Smooth muscle cell (in vitro differentiated cells): ENCODE measurements at regions not wholly inside any gene's neighbourhood (a gene's known extent, or its start where the extent isn't known, plus 50 kb on each side); places are given as distances from the start of the nearest gene placed in this dataset.

Source experiments
- DNase-seq: peaks from one replicate; lab custom pipeline; 2025; ENCODE audit not compliant: unreplicated experiment; lab: John Stamatoyannopoulos, UW
- H2AFZ ChIP-seq: fragments of 200-600 bp; sonication (generic); 2 replicates; pipeline ENCODE4 v1.6.0; 2016; ENCODE audit warnings: antibody characterized with exemption, low read depth, mild to moderate bottlenecking
- H3F3A ChIP-seq: fragments of 200-600 bp; sonication (generic); 2 replicates; pipeline ENCODE4 v1.6.0; 2017; ENCODE audit warnings: antibody characterized with exemption, low read depth
- H3K27ac ChIP-seq: fragments of 200-600 bp; sonication (generic); 2 replicates; pipeline ENCODE4 v1.5.1; 2016; ENCODE audit warnings: low read depth, mild to moderate bottlenecking
- H3K27me3 ChIP-seq: fragments of 200-600 bp; sonication (generic); 2 replicates; pipeline ENCODE4 v1.6.1; 2016; ENCODE audit warnings: low read depth, mild to moderate bottlenecking
- H3K36me3 ChIP-seq: fragments of 200-600 bp; sonication (generic); 2 replicates; pipeline ENCODE4 v1.5.1; 2016; ENCODE audit warnings: low read depth
- H3K4me1 ChIP-seq: fragments of 200-600 bp; sonication (generic); 2 replicates; pipeline ENCODE4 v1.5.1; 2016; ENCODE audit warnings: low read depth
- H3K4me2 ChIP-seq: fragments of 200-600 bp; sonication (generic); 2 replicates; pipeline ENCODE4 v1.6.0; 2016; ENCODE audit warnings: mild to moderate bottlenecking
- H3K4me3 ChIP-seq: fragments of 200-600 bp; sonication (generic); 2 replicates; pipeline ENCODE4 v1.5.1; 2016; ENCODE audit warnings: mild to moderate bottlenecking
- H3K79me2 ChIP-seq: fragments of 200-600 bp; sonication (generic); 2 replicates; pipeline ENCODE4 v1.6.0; 2016; ENCODE audit warnings: low read depth, mild to moderate bottlenecking
- H3K9ac ChIP-seq: fragments of 200-600 bp; sonication (generic); 2 replicates; pipeline ENCODE4 v1.6.0; 2016; ENCODE audit warnings: low read depth
- H3K9me3 ChIP-seq: fragments of 200-600 bp; sonication (generic); replicated peaks from 2 replicates; pipeline ENCODE4 v1.5.1; 2016; ENCODE audit warnings: low read depth
- H4K20me1 ChIP-seq: fragments of 200-600 bp; sonication (generic); 2 replicates; pipeline ENCODE4 v1.6.0; 2016; ENCODE audit warnings: low read depth
- WGBS: methylation state at CpG from one replicate; pipeline ENCODE4 v1.1.7; 2016; ENCODE audit warnings: low lambda C conversion rate; 5-methylcytosine and 5-hydroxymethylcytosine counted together
- TF ChIP-seq, protein P1 (sequence below): fragments of 200-600 bp; sonication (generic); IDR thresholded peaks from 2 replicates; pipeline ENCODE4 v1.5.1; 2017; ENCODE audit warnings: borderline replicate concordance, mild to moderate bottlenecking, antibody characterized with exemption; ENCODE audit not compliant: insufficient read depth, poor library complexity, severe bottlenecking

DNA sequence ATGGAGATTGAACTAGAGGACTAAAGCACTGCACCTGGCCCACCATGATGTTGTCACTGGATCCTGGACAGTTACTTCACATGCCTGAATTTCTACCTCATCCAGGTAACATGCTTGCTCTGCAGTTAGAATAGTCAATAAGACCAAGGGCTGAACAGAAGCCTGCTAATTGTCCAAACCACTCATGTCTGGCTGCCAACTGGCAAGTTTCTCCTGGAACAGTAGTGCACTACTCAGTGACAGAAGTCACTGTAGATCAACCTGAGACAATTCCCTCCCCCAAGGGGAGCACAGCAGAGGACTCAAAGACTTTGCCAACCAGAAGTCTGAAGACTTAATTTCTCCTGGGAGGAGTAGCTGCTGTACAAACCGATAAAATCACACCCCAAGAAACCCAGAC is 454.6 kb upstream of the MARCKS start:
- Histone ChIP-seq H3K4me3 (no peak overlapping the region), H3K4me1 (no peaks in the 10 kb centered on the region), H3K27me3 (no peaks in the 10 kb centered on the region), H3K4me2 (no peak overlapping the region), H3K27ac (no peak overlapping the region), H4K20me1 (no peaks in the 10 kb centered on the region), H3K79me2 (no peaks in the 10 kb centered on the region), H2AFZ (no peak overlapping the region), H3K36me3 (no peaks in the 10 kb centered on the region), H3K9ac (no peak overlapping the region), H3K9me3 (no peaks in the 10 kb centered on the region), H3F3A (no peaks in the 10 kb centered on the region)
- 93% methylated on average over 1 of the region's 1 CpG for WGBS
- TF ChIP-seq, protein P1, sequence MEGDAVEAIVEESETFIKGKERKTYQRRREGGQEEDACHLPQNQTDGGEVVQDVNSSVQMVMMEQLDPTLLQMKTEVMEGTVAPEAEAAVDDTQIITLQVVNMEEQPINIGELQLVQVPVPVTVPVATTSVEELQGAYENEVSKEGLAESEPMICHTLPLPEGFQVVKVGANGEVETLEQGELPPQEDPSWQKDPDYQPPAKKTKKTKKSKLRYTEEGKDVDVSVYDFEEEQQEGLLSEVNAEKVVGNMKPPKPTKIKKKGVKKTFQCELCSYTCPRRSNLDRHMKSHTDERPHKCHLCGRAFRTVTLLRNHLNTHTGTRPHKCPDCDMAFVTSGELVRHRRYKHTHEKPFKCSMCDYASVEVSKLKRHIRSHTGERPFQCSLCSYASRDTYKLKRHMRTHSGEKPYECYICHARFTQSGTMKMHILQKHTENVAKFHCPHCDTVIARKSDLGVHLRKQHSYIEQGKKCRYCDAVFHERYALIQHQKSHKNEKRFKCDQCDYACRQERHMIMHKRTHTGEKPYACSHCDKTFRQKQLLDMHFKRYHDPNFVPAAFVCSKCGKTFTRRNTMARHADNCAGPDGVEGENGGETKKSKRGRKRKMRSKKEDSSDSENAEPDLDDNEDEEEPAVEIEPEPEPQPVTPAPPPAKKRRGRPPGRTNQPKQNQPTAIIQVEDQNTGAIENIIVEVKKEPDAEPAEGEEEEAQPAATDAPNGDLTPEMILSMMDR, result no peak
- DNase-seq, result no peak

- TF ChIP-seq, protein P1, result no peak
- Histone ChIP-seq H3F3A (no peaks in the 10 kb centered on the region), H3K27ac (no peak overlapping the region), H3K4me1 (no peaks in the 10 kb centered on the region), H3K4me3 (no peak overlapping the region), H3K27me3 (no peaks in the 10 kb centered on the region), H3K79me2 (no peaks in the 10 kb centered on the region), H4K20me1 (no peaks in the 10 kb centered on the region), H3K9me3 (no peaks in the 10 kb centered on the region), H3K36me3 (no peaks in the 10 kb centered on the region), H2AFZ (no peak overlapping the region), H3K9ac (no peak overlapping the region), H3K4me2 (no peak overlapping the region)
- DNase-seq, result no peak
- 81% methylated on average over 6 of the region's 6 CpGs for WGBS
Measured at GRCh38 chr6:113403966-113404595, 453.1 kb upstream of the MARCKS start.

- H3K9ac ChIP-seq, result no peak overlapping the region
- no peaks in the 10 kb centered on the region for H3K36me3 ChIP-seq
- no peak overlapping the region for H3K4me3 ChIP-seq
- no peaks in the 10 kb centered on the region for H3F3A ChIP-seq
- no peaks in the 10 kb centered on the region for H3K27me3 ChIP-seq
- H4K20me1 ChIP-seq, result no peaks in the 10 kb centered on the region
- no peaks in the 10 kb centered on the region for H3K4me1 ChIP-seq
- DNase-seq, result no peak
- H3K27ac ChIP-seq, result no peak overlapping the region
- H3K9me3 ChIP-seq, result no peaks in the 10 kb centered on the region
- H2AFZ ChIP-seq, result no peak overlapping the region
- H3K79me2 ChIP-seq, result no peaks in the 10 kb centered on the region
- no peak overlapping the region for H3K4me2 ChIP-seq
- TF ChIP-seq, protein P1, result no peak
Measured at GRCh38 chr6:113405326-113406047, 451.7 kb upstream of the MARCKS start.
